Lower lobe of right lung (tissue), 2 donors: ENCODE measurements at regions not wholly inside any gene's neighbourhood (a gene's known extent, or its start where the extent isn't known, plus 50 kb on each side); places are given as distances from the start of the nearest gene placed in this dataset.

ENCODE experiments used
- ATAC-seq, 2 donors: fragments of 200-7000 bp; cut with Tn5 transposase; one replicate each; pipeline ENCODE4 v1.9.1; 2020 to 2022; ENCODE audit warnings: mild to moderate bottlenecking in 2 of 2, moderate library complexity in 2 of 2
- DNase-seq: peaks from one replicate; pipeline ENCODE4 v3.0.0-alpha.2; 2020
- H3K27ac ChIP-seq: fragments of 200-600 bp; one replicate; pipeline ENCODE4 v1.8.0; 2022
- H3K27me3 ChIP-seq: fragments of 200-600 bp; one replicate; pipeline ENCODE4 v1.8.0; 2022; ENCODE audit warnings: low read depth
- H3K36me3 ChIP-seq: fragments of 200-600 bp; one replicate; pipeline ENCODE4 v1.8.0; 2022; ENCODE audit warnings: mild to moderate bottlenecking
- H3K4me1 ChIP-seq: fragments of 200-600 bp; one replicate; pipeline ENCODE4 v1.8.0; 2022
- H3K4me3 ChIP-seq: fragments of 200-600 bp; one replicate; pipeline ENCODE4 v1.8.0; 2022; ENCODE audit warnings: mild to moderate bottlenecking
- H3K9me3 ChIP-seq: fragments of 200-600 bp; one replicate; pipeline ENCODE4 v1.8.0; 2022
- intact Hi-C: fragments of 100-400 bp; cut with DNase I; formaldehyde crosslinking; loops from one replicate; pipeline ENCODE4 v1.11.0; 2022
- TF ChIP-seq, protein P1 (sequence below): fragments of 200-600 bp; IDR thresholded peaks from one replicate; pipeline ENCODE4 v1.8.0; 2022; ENCODE audit warnings: antibody characterized with exemption, mild to moderate bottlenecking
- donor health status: DM: no; HTN: yes; CAD: no; lungs with severe emphysema.

GRCh38 chr12:114457620-114458019 lies 51.7 kb upstream of the TBX5 start:
- Histone ChIP-seq H3K9me3 (no peaks in the 10 kb centered on the region), H3K4me1 (no peaks in the 10 kb centered on the region), H3K27me3 (peaks cover 14% of the 10 kb centered on the region), H3K36me3 (no peaks in the 10 kb centered on the region), H3K27ac (no peak overlapping the region), H3K4me3 (no peak overlapping the region)
- TF ChIP-seq, protein P1, sequence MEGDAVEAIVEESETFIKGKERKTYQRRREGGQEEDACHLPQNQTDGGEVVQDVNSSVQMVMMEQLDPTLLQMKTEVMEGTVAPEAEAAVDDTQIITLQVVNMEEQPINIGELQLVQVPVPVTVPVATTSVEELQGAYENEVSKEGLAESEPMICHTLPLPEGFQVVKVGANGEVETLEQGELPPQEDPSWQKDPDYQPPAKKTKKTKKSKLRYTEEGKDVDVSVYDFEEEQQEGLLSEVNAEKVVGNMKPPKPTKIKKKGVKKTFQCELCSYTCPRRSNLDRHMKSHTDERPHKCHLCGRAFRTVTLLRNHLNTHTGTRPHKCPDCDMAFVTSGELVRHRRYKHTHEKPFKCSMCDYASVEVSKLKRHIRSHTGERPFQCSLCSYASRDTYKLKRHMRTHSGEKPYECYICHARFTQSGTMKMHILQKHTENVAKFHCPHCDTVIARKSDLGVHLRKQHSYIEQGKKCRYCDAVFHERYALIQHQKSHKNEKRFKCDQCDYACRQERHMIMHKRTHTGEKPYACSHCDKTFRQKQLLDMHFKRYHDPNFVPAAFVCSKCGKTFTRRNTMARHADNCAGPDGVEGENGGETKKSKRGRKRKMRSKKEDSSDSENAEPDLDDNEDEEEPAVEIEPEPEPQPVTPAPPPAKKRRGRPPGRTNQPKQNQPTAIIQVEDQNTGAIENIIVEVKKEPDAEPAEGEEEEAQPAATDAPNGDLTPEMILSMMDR, result no peak
- ATAC-seq, result no peak
- intact Hi-C loops, result no loop called here
- DNase-seq, result no peak
